ENCODE measurements at regions not wholly inside any gene's neighbourhood (a gene's known extent, or its start where the extent isn't known, plus 50 kb on each side); places are given as distances from the start of the nearest gene placed in this dataset.
"Not testable (repeated sequence)": the region's sequence is repeated elsewhere in the genome, so short reads cannot be mapped to it uniquely, and the experiment has no call there.

DNA sequence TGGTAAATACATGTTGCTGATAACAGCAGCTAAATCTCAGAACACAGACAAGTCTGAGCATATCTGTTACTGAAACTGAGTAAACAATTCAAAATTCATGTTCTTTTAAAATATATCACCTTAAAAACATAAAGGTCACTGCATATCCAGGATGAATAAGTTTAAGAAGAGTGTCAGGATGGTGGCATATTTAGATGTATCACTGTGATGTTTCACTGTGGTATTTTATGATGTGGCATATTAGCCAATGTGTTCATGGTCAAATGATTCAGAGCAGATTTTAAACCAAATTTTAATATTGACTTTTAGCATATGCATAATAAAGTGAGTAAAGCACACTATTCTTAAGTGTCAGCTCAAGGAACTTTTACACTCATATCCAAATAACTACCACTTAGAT, 346.4 kb upstream of the DPPA4 start:
- CTCF ChIA-PET: no interaction called here
- TF ChIP-seq, protein P1, sequence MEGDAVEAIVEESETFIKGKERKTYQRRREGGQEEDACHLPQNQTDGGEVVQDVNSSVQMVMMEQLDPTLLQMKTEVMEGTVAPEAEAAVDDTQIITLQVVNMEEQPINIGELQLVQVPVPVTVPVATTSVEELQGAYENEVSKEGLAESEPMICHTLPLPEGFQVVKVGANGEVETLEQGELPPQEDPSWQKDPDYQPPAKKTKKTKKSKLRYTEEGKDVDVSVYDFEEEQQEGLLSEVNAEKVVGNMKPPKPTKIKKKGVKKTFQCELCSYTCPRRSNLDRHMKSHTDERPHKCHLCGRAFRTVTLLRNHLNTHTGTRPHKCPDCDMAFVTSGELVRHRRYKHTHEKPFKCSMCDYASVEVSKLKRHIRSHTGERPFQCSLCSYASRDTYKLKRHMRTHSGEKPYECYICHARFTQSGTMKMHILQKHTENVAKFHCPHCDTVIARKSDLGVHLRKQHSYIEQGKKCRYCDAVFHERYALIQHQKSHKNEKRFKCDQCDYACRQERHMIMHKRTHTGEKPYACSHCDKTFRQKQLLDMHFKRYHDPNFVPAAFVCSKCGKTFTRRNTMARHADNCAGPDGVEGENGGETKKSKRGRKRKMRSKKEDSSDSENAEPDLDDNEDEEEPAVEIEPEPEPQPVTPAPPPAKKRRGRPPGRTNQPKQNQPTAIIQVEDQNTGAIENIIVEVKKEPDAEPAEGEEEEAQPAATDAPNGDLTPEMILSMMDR (IDR thresholded peaks at IDR 0.05; ENCODE audit: control extremely low read depth, extremely low read depth, low read depth, missing control alignments): no peak
- POLR2A ChIA-PET: no interaction called here
- no peak for DNase-seq (ENCODE audit: extremely low spot score)

DNA sequence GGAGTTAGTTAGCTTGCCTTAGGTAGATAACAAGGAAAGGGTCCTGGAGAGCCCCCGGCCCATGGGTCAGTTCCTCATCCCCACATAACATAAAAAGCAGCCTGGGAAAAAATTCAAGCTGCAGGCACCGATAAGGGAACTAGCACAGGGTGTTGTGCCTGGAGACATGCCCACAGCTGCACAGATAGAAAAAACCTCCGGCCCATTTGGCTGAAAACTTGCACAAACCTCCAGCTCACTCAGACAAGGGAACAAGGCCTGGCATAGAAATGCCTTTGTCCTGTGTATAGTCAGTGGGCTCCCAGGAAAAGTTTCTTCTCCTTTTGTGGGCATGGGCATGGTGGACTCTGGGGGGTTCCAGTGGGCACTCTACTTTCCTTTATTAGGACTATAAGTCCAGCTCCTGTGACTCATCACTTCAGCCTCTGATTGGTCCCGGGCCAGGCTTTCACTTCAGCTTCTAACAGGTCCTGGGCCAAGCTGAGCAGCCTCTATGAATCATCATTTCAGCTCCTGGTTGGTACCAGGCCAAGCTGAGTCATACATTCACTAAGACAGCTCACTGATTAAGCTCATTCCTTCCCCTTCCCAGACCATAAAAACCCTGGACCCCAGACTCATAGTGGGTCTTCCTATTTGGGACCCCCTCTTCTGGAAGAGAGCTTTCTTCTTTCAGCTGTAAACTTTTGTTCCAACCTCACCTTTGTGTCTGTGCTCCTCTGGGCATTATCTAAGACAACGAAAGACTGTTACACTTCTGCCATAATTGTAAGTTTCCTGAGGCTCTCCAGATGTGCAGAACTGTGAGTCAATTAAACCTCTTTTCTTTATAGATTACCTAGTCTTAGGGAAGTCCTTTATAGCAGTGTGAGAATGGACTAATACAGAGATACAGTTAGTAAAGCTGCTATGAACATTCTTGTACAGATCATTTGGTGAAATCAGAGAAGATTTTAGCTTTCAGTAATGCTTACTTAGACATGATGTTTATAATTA, 348.0 kb upstream of the DPPA4 start:
- DNase-seq (ENCODE audit: extremely low spot score): no peak
- CTCF ChIA-PET: interaction anchor here (1.3 to 1.6 kb wide), 3 partner anchors 9 to 28 kb away, joined by 3 to 4 read pairs (median 3); no protein-coding TSS in a partner anchor
- POLR2A ChIA-PET: no interaction called here
- TF ChIP-seq, protein P1 (IDR thresholded peaks at IDR 0.05; ENCODE audit: control extremely low read depth, extremely low read depth, low read depth, missing control alignments): no peak

DNA sequence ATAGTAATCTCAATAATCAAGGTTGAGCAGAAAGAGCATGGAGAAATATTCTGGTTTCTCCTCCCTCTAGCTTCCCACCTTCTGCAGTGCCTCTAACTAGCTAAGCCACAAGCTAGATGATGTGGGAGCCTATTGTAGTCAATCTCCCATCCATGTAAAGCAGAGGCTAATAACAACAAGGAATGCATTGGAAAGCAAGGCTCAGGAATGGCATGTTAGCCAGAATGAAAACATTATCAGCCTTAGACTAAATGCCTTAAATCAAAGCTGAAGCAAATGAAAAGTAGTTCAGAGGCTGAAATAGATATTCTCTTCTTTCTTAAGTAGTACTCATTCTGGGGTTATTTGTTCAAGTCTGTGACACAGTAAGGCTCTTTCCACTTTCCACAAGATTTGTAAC, 350.3 kb upstream of the DPPA4 start:
- ChIA-PET CTCF (interaction anchor here (1.8 kb wide), 1 partner anchor 9 kb away, joined by 5 read pairs; no protein-coding TSS in a partner anchor), POLR2A (no interaction called here)
- no peak for DNase-seq (ENCODE audit: extremely low spot score)
- TF ChIP-seq, protein P1 (IDR thresholded peaks at IDR 0.05; ENCODE audit: control extremely low read depth, extremely low read depth, low read depth, missing control alignments): no peak

DNA sequence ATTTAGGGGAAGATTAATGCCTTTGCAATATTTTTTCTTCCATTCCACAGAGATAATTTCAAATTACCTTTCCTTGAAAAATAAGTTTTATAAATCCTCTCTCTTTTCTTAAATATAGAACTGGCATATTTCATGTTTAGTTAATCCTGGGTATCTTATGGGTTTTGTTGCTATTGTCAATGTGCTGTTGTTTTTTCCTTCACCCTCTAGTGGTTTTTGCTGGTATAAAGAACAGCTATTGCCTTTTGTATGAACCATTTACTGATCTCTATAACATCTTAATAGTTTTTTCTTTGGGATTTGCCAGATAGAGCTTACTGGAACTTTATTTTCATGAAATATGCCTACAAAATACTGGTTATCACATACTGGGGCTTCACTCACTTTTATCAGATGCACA, 359.6 kb upstream of the DPPA4 start:
- CTCF ChIA-PET: interaction anchor here (1.6 kb wide), 1 partner anchor 9 kb away, joined by 5 read pairs; no protein-coding TSS in a partner anchor
- TF ChIP-seq, protein P1 (IDR thresholded peaks at IDR 0.05; ENCODE audit: control extremely low read depth, extremely low read depth, low read depth, missing control alignments): no peak
- DNase-seq (ENCODE audit: extremely low spot score): no peak
- POLR2A ChIA-PET: no interaction called here

DNA sequence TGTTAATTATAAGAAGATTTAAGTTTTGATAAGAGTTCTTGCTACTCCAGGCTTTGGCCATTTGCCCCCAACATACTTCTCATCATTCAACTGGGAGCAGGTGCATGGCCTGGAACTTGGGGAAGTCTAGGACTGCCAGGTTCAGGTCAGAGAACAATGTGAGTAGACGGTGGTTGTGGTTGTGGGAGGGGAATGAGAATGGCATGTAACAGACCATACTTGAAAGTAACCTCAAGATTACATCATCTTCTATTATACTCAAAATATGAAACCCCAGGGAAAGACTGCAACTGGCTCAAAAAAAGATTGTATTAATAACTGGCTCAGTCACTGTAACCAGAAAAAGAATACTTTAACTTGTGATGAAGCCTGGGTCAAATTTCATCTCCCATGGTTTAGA, 364.9 kb upstream of the DPPA4 start:
- ChIA-PET CTCF (interaction anchor here (1.4 kb wide), 1 partner anchor 11 kb away, joined by 3 read pairs; no protein-coding TSS in a partner anchor), POLR2A (no interaction called here)
- TF ChIP-seq, protein P1 (IDR thresholded peaks at IDR 0.05; ENCODE audit: control extremely low read depth, extremely low read depth, low read depth, missing control alignments): no peak
- no peak for DNase-seq (ENCODE audit: extremely low spot score)

DNA sequence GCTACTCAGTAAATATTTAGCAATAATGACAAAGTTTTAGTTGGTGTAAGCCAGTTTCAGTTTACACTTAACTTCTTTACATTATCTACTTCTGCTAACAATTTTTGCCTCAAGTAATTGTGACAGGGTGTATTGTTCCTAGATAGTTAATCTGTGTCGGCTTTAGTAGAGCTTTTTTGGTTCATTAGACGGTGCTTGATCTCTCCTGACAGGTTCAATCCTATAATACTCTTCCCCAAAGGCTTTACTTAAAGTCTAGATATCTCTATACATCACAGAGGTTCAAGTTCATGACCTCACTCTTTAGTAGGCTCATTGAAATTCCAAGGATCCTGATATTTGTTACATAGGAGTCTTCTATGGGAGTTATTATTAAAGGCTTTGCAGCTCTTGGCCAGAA, 365.6 kb upstream of the DPPA4 start:
- no peak for DNase-seq (ENCODE audit: extremely low spot score)
- TF ChIP-seq, protein P1 (IDR thresholded peaks at IDR 0.05; ENCODE audit: control extremely low read depth, extremely low read depth, low read depth, missing control alignments): no peak
- ChIA-PET CTCF (interaction anchor here (1.0 to 1.4 kb wide), 2 partner anchors 8 to 10 kb away, joined by 3 to 4 read pairs; no protein-coding TSS in a partner anchor), POLR2A (no interaction called here)

DNA sequence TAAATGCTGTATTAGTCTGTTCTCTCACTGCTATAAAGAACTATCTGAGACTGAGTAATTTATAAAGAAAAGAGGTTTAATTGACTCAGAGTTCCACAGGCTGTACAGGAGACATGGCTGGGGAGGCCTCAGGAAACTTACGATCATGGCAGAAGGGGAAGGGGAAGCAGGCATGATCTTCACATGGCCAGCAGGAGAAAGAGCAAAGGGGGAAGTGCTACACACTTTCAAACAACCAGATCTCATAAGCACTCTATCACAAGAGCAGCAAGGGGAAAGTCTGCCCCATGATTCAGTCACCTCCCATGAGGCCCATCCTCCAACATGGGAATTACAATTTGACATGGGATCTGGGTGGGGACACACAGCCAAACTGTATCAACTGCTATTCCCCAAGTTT, 367.8 kb upstream of the DPPA4 start:
- POLR2A ChIA-PET; DNase-seq (ENCODE audit: extremely low spot score): not testable (repeated sequence)
- CTCF ChIA-PET: interaction anchor here (1.2 kb wide), 1 partner anchor 19 kb away, joined by 4 read pairs; no protein-coding TSS in a partner anchor

Data from GM10248 (cell line).